HEK293 (cell line): ENCODE measurements at regions not wholly inside any gene's neighbourhood (a gene's known extent, or its start where the extent isn't known, plus 50 kb on each side); places are given as distances from the start of the nearest gene placed in this dataset.

Source experiments
- CTCF ChIA-PET: fragments of 350-600 bp; formaldehyde crosslinking; extraction: SDS; loops from one replicate; lab custom pipeline; 2021; ENCODE audit warnings: antibody characterized with exemption; lab: Yijun Ruan, JAX
- POLR2A ChIA-PET: fragments of 300-600 bp; formaldehyde crosslinking; extraction: SDS; loops from one replicate; lab custom pipeline; 2020; ENCODE audit warnings: antibody characterized with exemption, inconsistent platforms; lab: Yijun Ruan, JAX
- H3K27ac ChIP-seq: fragments of 200-500 bp; sonication (Bioruptor generic); 2 replicates; pipeline ENCODE4 v1.5.1; 2014; ENCODE audit warnings: low read depth, low read length, control low read depth, inconsistent platforms; ENCODE audit errors: extremely low read depth
- H3K36me3 ChIP-seq, 2 experiments: fragments of 200-500 bp in 1 of 2; sonication (Bioruptor generic) in 1 of 2; 1 replicate in 1 of 2; 2 replicates in 1 of 2; pipeline ENCODE4 v1.5.1; 2014 to 2017; ENCODE audit warnings: inconsistent platforms in 2 of 2, low read length in 2 of 2; ENCODE audit not compliant: control insufficient read depth in 2 of 2, insufficient read depth in 1 of 2
- H3K4me1 ChIP-seq: fragments of 200-500 bp; sonication (Bioruptor generic); 2 replicates; pipeline ENCODE4 v1.5.1; 2014; ENCODE audit warnings: mild to moderate bottlenecking, low read length, inconsistent platforms; ENCODE audit not compliant: control insufficient read depth, insufficient read depth
- H3K4me3 ChIP-seq: 2 replicates; pipeline ENCODE4 v1.5.1; 2011; ENCODE audit warnings: low read depth, mild to moderate bottlenecking, control low read depth, low read length, moderate library complexity
- H3K9me3 ChIP-seq: fragments of 200-500 bp; sonication (Bioruptor generic); 2 replicates; pipeline ENCODE4 v1.5.1; 2014; ENCODE audit warnings: low read depth, low read length, inconsistent platforms; ENCODE audit not compliant: control insufficient read depth, insufficient read depth
- GLIS1 ChIP-seq: fragments of 450-650 bp; formaldehyde crosslinking; IDR thresholded peaks from 2 replicates; pipeline ENCODE4 v1.5.1; 2016; ENCODE audit warnings: missing biosample characterization, missing genetic modification characterization
- KLF7 ChIP-seq: fragments of 450-650 bp; formaldehyde crosslinking; IDR thresholded peaks from 2 replicates; pipeline ENCODE4 v1.5.1; 2016; ENCODE audit warnings: missing biosample characterization, missing genetic modification characterization, borderline replicate concordance
- PRDM6 ChIP-seq: fragments of 450-650 bp; formaldehyde crosslinking; IDR thresholded peaks from 2 replicates; pipeline ENCODE4 v1.5.1; 2017; ENCODE audit warnings: missing biosample characterization, missing genetic modification characterization
- TSHZ1 ChIP-seq: fragments of 450-650 bp; formaldehyde crosslinking; IDR thresholded peaks from 2 replicates; pipeline ENCODE4 v1.5.1; 2016; ENCODE audit warnings: missing biosample characterization, missing genetic modification characterization, borderline replicate concordance
- WT1 ChIP-seq: fragments of 450-650 bp; formaldehyde crosslinking; IDR thresholded peaks from 2 replicates; pipeline ENCODE4 v1.5.1; 2016; ENCODE audit warnings: missing biosample characterization, missing genetic modification characterization
- ZNF211 ChIP-seq: fragments of 450-650 bp; formaldehyde crosslinking; IDR thresholded peaks from 2 replicates; pipeline ENCODE4 v1.5.1; 2016; ENCODE audit warnings: low read depth, missing biosample characterization, missing genetic modification characterization
- ZNF362 ChIP-seq: fragments of 450-650 bp; formaldehyde crosslinking; IDR thresholded peaks from 2 replicates; pipeline ENCODE4 v1.5.1; 2016; ENCODE audit warnings: missing biosample characterization, missing genetic modification characterization
- ZNF366 ChIP-seq: fragments of 450-650 bp; formaldehyde crosslinking; conservative IDR thresholded peaks from 2 replicates; pipeline ENCODE4 v1.5.1; 2016; ENCODE audit warnings: missing biosample characterization, missing genetic modification characterization
- ZNF391 ChIP-seq: fragments of 450-650 bp; formaldehyde crosslinking; IDR thresholded peaks from 2 replicates; pipeline ENCODE4 v1.5.1; 2016; ENCODE audit warnings: low read depth, missing biosample characterization, missing genetic modification characterization, borderline replicate concordance
- ZNF544 ChIP-seq: fragments of 450-650 bp; formaldehyde crosslinking; IDR thresholded peaks from 2 replicates; pipeline ENCODE4 v1.5.0; 2017; ENCODE audit warnings: missing biosample characterization, missing genetic modification characterization
- ZNF580 ChIP-seq: fragments of 450-650 bp; formaldehyde crosslinking; IDR thresholded peaks from 2 replicates; pipeline ENCODE4 v1.5.1; 2016; ENCODE audit warnings: missing biosample characterization, missing genetic modification characterization
- ZNF585B ChIP-seq: fragments of 450-650 bp; formaldehyde crosslinking; IDR thresholded peaks from 2 replicates; pipeline ENCODE4 v1.5.1; 2016; ENCODE audit warnings: missing biosample characterization, missing genetic modification characterization
- ZNF600 ChIP-seq: fragments of 450-650 bp; formaldehyde crosslinking; IDR thresholded peaks from 2 replicates; pipeline ENCODE4 v1.5.1; 2016; ENCODE audit warnings: missing biosample characterization, missing genetic modification characterization
- ZNF610 ChIP-seq: fragments of 450-650 bp; formaldehyde crosslinking; IDR thresholded peaks from 2 replicates; pipeline ENCODE4 v1.5.1; 2016; ENCODE audit warnings: missing biosample characterization, missing genetic modification characterization, borderline replicate concordance
- ZNF626 ChIP-seq: fragments of 450-650 bp; sonication (Bioruptor Pico); formaldehyde crosslinking; IDR thresholded peaks from 2 replicates; pipeline ENCODE4 v1.5.1; 2018; ENCODE audit warnings: missing biosample characterization, missing genetic modification characterization, inconsistent platforms
- ZNF660 ChIP-seq: fragments of 450-650 bp; IDR thresholded peaks from 2 replicates; pipeline ENCODE4 v1.5.1; 2018; ENCODE audit warnings: missing biosample characterization, mild to moderate bottlenecking, missing genetic modification characterization
- ZNF664 ChIP-seq: fragments of 450-650 bp; formaldehyde crosslinking; IDR thresholded peaks from 2 replicates; pipeline ENCODE4 v1.5.1; 2016; ENCODE audit warnings: missing biosample characterization, missing genetic modification characterization
- ZNF76 ChIP-seq: fragments of 450-650 bp; formaldehyde crosslinking; IDR thresholded peaks from 2 replicates; pipeline ENCODE4; 2016; ENCODE audit warnings: low read depth, missing biosample characterization, missing genetic modification characterization, borderline replicate concordance
- ZNF768 ChIP-seq: fragments of 450-650 bp; formaldehyde crosslinking; IDR thresholded peaks from 2 replicates; pipeline ENCODE4 v1.5.1; 2018; ENCODE audit warnings: missing biosample characterization, mild to moderate bottlenecking, missing genetic modification characterization
- ZNF785 ChIP-seq: fragments of 450-650 bp; formaldehyde crosslinking; IDR thresholded peaks from 2 replicates; pipeline ENCODE4 v1.5.1; 2016; ENCODE audit warnings: missing biosample characterization, missing genetic modification characterization

- no peaks in the 10 kb centered on the region for H3K9me3 ChIP-seq
- H3K4me3 ChIP-seq, result no peak overlapping the region
- TF ChIP-seq KLF7 (no peak), ZNF768 (tag by site-specific recombination) (no peak), PRDM6 (no peak), ZNF785 (no peak), ZNF626 (tag by site-specific recombination) (no peak), ZNF76 (tag by site-specific recombination) (no peak), ZNF544 (tag by site-specific recombination) (no peak), ZNF580 (tag by site-specific recombination) (no peak), GLIS1 (tag by site-specific recombination) (no peak), WT1 (tag by site-specific recombination) (no peak), ZNF664 (tag by site-specific recombination) (no peak), ZNF600 (tag by site-specific recombination) (no peak), TSHZ1 (tag by site-specific recombination) (no peak), ZNF211 (tag by site-specific recombination) (no peak), ZNF366 (tag by site-specific recombination) (no peak), ZNF362 (tag by site-specific recombination) (no peak), ZNF391 (no peak), ZNF585B (tag by site-specific recombination) (no peak), ZNF660 (no peak), ZNF610 (tag by site-specific recombination) (no peak)
- TF ChIP-seq, all 188 proteins: peak for 0
- ChIA-PET CTCF (interaction anchor here (0.6 to 9.4 kb wide), 4 partner anchors 14 to 130 kb away, joined by 3 to 90 read pairs (median 4); no protein-coding TSS in a partner anchor), POLR2A (no interaction called here)
- Histone ChIP-seq H3K27ac (no peak overlapping the region), H3K4me1 (peaks cover 5% of the 10 kb centered on the region; the same call in 1 of the 2 replicates), H3K36me3 (no peaks in the 10 kb centered on the region)
Observed at GRCh38 chrX:109842611-109843010, 109.6 kb upstream of the ACSL4 start.
